ENCODE measurements at regions not wholly inside any gene's neighbourhood (a gene's known extent, or its start where the extent isn't known, plus 50 kb on each side); places are given as distances from the start of the nearest gene placed in this dataset.

GRCh38 chr3:144036498-144036897 lies 64.9 kb downstream of the DIPK2A start:
- Histone ChIP-seq H3K79me2 (replicated peaks; ENCODE audit: insufficient read depth) (no peaks in the 10 kb centered on the region), H3K27ac (ENCODE audit: low read depth) (no peak overlapping the region), H3K9me2 (ENCODE audit: insufficient read depth) (no peaks in the 10 kb centered on the region), H2AFZ (no peak overlapping the region), H3K4me1 (ENCODE audit: insufficient read depth) (no peaks in the 10 kb centered on the region), H3K4me2 (no peak overlapping the region), H3K4me3 (no peak overlapping the region), H4K20me1 (replicated peaks; ENCODE audit: insufficient read depth) (no peaks in the 10 kb centered on the region), H3F3A (replicated peaks; ENCODE audit: low read depth) (no peaks in the 10 kb centered on the region), H3K27me3 (ENCODE audit: insufficient read depth) (no peaks in the 10 kb centered on the region), H3K36me3 (ENCODE audit: insufficient read depth) (no peaks in the 10 kb centered on the region)
- no peak overlapping the region for H3K4me3 Mint-ChIP-seq
- no peaks in the 10 kb centered on the region for H3K9me3 Mint-ChIP-seq
- no peak overlapping the region; the same call in 1 of the 2 replicates for H3K27ac Mint-ChIP-seq
- H3K4me1 Mint-ChIP-seq: peaks cover 7% of the 10 kb centered on the region
- DNase-seq (ENCODE audit: low spot score) (no peak), ATAC-seq (no peak)
- no peaks in the 10 kb centered on the region for H3K27me3 Mint-ChIP-seq (ENCODE audit: insufficient read depth, low read depth, poor library complexity)
- TF ChIP-seq NANOG (IDR thresholded peaks at IDR 0.05; ENCODE audit: borderline replicate concordance) (no peak), EZH2phosphoT487 (IDR thresholded peaks at IDR 0.05; ENCODE audit: unreplicated experiment) (no peak), ETS1 (IDR thresholded peaks at IDR 0.05) (no peak), ZNF114 (CRISPR knock-in tag; IDR thresholded peaks at IDR 0.05) (no peak), JUNB (IDR thresholded peaks at IDR 0.05; ENCODE audit: unreplicated experiment) (no peak), ZNF331 (CRISPR knock-in tag; IDR thresholded peaks at IDR 0.05; ENCODE audit: low read depth) (no peak), STAT1 (IDR thresholded peaks at IDR 0.05; ENCODE audit: unreplicated experiment) (no peak)
- no peaks in the 10 kb centered on the region for H3K36me3 Mint-ChIP-seq (ENCODE audit: low read depth)

- H2AFZ ChIP-seq: no peak overlapping the region
- no peaks in the 10 kb centered on the region for H3K4me1 ChIP-seq (ENCODE audit: insufficient read depth)
- no peaks in the 10 kb centered on the region for H3K36me3 ChIP-seq (ENCODE audit: insufficient read depth)
- H3K79me2 ChIP-seq (replicated peaks; ENCODE audit: insufficient read depth): no peaks in the 10 kb centered on the region
- H4K20me1 ChIP-seq (replicated peaks; ENCODE audit: insufficient read depth): no peaks in the 10 kb centered on the region
- Mint-ChIP-seq H3K27me3 (ENCODE audit: insufficient read depth, low read depth, poor library complexity) (no peaks in the 10 kb centered on the region), H3K36me3 (ENCODE audit: low read depth) (no peaks in the 10 kb centered on the region), H3K27ac (no peak overlapping the region), H3K9me3 (no peaks in the 10 kb centered on the region), H3K4me3 (no peak overlapping the region), H3K4me1 (peaks cover 3% of the 10 kb centered on the region; the same call in 2 of the 3 replicates)
- H3K27ac ChIP-seq (ENCODE audit: low read depth): no peak overlapping the region
- DNase-seq (ENCODE audit: low spot score) (no peak), ATAC-seq (no peak)
- H3K4me3 ChIP-seq: no peak overlapping the region
- TF ChIP-seq ETS1 (IDR thresholded peaks at IDR 0.05) (no peak), JUNB (IDR thresholded peaks at IDR 0.05; ENCODE audit: unreplicated experiment) (no peak)
- H3K4me2 ChIP-seq: no peak overlapping the region
- H3K27me3 ChIP-seq (ENCODE audit: insufficient read depth): no peaks in the 10 kb centered on the region
- no peaks in the 10 kb centered on the region for H3F3A ChIP-seq (replicated peaks; ENCODE audit: low read depth)
- H3K9me2 ChIP-seq (ENCODE audit: insufficient read depth): no peaks in the 10 kb centered on the region
These were observed 68.0 kb downstream of the DIPK2A start for GRCh38 chr3:144039661-144040060.

- no peaks in the 10 kb centered on the region for H3K79me2 ChIP-seq (replicated peaks; ENCODE audit: insufficient read depth)
- no peaks in the 10 kb centered on the region for H3K36me3 Mint-ChIP-seq (ENCODE audit: low read depth)
- H3K36me3 ChIP-seq (ENCODE audit: insufficient read depth): no peaks in the 10 kb centered on the region
- ATAC-seq (no peak), DNase-seq (ENCODE audit: low spot score) (no peak)
- H3K27me3 ChIP-seq (ENCODE audit: insufficient read depth): no peaks in the 10 kb centered on the region
- H3K9me3 Mint-ChIP-seq: no peaks in the 10 kb centered on the region
- H3K4me3 ChIP-seq: no peak overlapping the region
- no peak overlapping the region for H2AFZ ChIP-seq
- H3K9me2 ChIP-seq (ENCODE audit: insufficient read depth): no peaks in the 10 kb centered on the region
- H3K27ac ChIP-seq (ENCODE audit: low read depth): no peak overlapping the region
- H3K4me3 Mint-ChIP-seq: no peak overlapping the region
- no peaks in the 10 kb centered on the region for H3F3A ChIP-seq (replicated peaks; ENCODE audit: low read depth)
- no peak overlapping the region for H3K4me2 ChIP-seq
- no peaks in the 10 kb centered on the region for H3K4me1 Mint-ChIP-seq
- no peaks in the 10 kb centered on the region for H3K4me1 ChIP-seq (ENCODE audit: insufficient read depth)
- no peaks in the 10 kb centered on the region for H3K27me3 Mint-ChIP-seq (ENCODE audit: insufficient read depth, low read depth, poor library complexity)
- H4K20me1 ChIP-seq (replicated peaks; ENCODE audit: insufficient read depth): no peaks in the 10 kb centered on the region
- H3K27ac Mint-ChIP-seq: no peak overlapping the region
- no peak for TF ChIP-seq ETS1 (IDR thresholded peaks at IDR 0.05)
- no peak for TF ChIP-seq POLR2AphosphoS5 (IDR thresholded peaks at IDR 0.05; ENCODE audit: low read depth)
- no peak for TF ChIP-seq ZNF331 (CRISPR knock-in tag; IDR thresholded peaks at IDR 0.05; ENCODE audit: low read depth)
- no peak for TF ChIP-seq EZH2phosphoT487 (IDR thresholded peaks at IDR 0.05; ENCODE audit: unreplicated experiment)
These were observed 70.4 kb downstream of the DIPK2A start for GRCh38 chr3:144041960-144042556.
